ENCODE measurements at regions not wholly inside any gene's neighbourhood (a gene's known extent, or its start where the extent isn't known, plus 50 kb on each side); places are given as distances from the start of the nearest gene placed in this dataset.

DNA sequence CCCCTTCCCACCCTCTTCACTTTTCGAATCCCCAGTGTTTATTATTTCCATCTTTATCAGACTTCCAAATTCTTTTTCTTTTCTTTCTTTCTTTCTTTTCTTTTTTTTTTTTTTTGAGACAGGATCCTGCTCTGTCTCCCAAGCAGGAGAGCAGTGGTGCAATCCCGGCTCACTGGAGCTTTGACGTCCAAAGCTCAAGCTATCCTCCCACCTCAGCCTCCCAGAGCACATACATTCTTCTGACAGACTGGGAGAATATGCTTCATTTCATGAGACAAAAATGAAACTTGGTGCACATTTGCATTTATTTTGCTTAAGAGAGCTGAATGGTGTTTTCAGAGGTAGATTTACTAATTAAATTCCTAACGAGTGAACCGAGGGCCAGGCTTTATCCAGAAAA lies 80.1 kb upstream of the FZD8 start:
- peaks cover 2% of the 10 kb centered on the region for H3K9me3 Mint-ChIP-seq (ENCODE audit: insufficient read depth)
- ATAC-seq (ENCODE audit: low read depth) = no peak
- Histone ChIP-seq H3K4me1 (ENCODE audit: control insufficient read depth in 2 of 2, insufficient read depth in 2 of 2, low read length in 2 of 2) (no peaks in the 10 kb centered on the region), H3K27ac (ENCODE audit: low read length in 2 of 2) (no peak overlapping the region), H3K36me3 (replicated peaks in 1 of 2; ENCODE audit: control extremely low read depth in 1 of 2, control insufficient read depth in 1 of 2, extremely low read depth in 1 of 2, insufficient read depth in 2 of 2, low read length in 1 of 2) (no peaks in the 10 kb centered on the region), H2AFZ (ENCODE audit: insufficient read depth, low read depth, low read length, poor library complexity, severe bottlenecking) (no peak overlapping the region), H3K4me2 (replicated peaks; ENCODE audit: low read depth, low read length, poor library complexity, severe bottlenecking) (no peak overlapping the region), H3K4me3 (ENCODE audit: control extremely low read depth in 1 of 5, extremely low read depth in 1 of 5, insufficient read depth in 1 of 5, low read depth in 2 of 5, low read length in 4 of 5) (no peak overlapping the region), H4K20me1 (ENCODE audit: control insufficient read depth, insufficient read depth, low read length, poor library complexity, severe bottlenecking) (no peaks in the 10 kb centered on the region), H3K9ac (ENCODE audit: low read length) (no peak overlapping the region), H3K27me3 (replicated peaks in 1 of 4; ENCODE audit: control extremely low read depth in 1 of 4, control insufficient read depth in 3 of 4, insufficient read depth in 4 of 4, low read length in 3 of 4) (no peaks in the 10 kb centered on the region), H3K9me3 (ENCODE audit: control extremely low read depth in 1 of 3, control insufficient read depth in 2 of 3, insufficient read depth in 1 of 3, low read length in 2 of 3) (no peaks in the 10 kb centered on the region), H3K79me2 (ENCODE audit: control insufficient read depth, insufficient read depth, low read length) (no peaks in the 10 kb centered on the region)
- no peaks in the 10 kb centered on the region for H3K27me3 Mint-ChIP-seq
- no peak for TF ChIP-seq EZH2 (IDR thresholded peaks at IDR 0.05; ENCODE audit: borderline replicate concordance, insufficient read depth, low read depth, low read length, poor library complexity, severe bottlenecking)
- TF ChIP-seq, protein P1, sequence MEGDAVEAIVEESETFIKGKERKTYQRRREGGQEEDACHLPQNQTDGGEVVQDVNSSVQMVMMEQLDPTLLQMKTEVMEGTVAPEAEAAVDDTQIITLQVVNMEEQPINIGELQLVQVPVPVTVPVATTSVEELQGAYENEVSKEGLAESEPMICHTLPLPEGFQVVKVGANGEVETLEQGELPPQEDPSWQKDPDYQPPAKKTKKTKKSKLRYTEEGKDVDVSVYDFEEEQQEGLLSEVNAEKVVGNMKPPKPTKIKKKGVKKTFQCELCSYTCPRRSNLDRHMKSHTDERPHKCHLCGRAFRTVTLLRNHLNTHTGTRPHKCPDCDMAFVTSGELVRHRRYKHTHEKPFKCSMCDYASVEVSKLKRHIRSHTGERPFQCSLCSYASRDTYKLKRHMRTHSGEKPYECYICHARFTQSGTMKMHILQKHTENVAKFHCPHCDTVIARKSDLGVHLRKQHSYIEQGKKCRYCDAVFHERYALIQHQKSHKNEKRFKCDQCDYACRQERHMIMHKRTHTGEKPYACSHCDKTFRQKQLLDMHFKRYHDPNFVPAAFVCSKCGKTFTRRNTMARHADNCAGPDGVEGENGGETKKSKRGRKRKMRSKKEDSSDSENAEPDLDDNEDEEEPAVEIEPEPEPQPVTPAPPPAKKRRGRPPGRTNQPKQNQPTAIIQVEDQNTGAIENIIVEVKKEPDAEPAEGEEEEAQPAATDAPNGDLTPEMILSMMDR (IDR thresholded peaks at IDR 0.05) = no peak
- ChIA-PET CTCF (no interaction called here), POLR2A (no interaction called here)
- no peak overlapping the region for H3K4me3 Mint-ChIP-seq
- DNase-seq = no peak
- no peaks in the 10 kb centered on the region for H3K4me1 Mint-ChIP-seq
- WGBS (ENCODE audit: insufficient coverage) = 95% methylated on average over 3 of the region's 5 CpGs
- intact Hi-C loops (cut with micrococcal nuclease) = no loop called here
- no peak overlapping the region for H3K27ac Mint-ChIP-seq

GRCh38 chr10:35720366-35720765 lies 78.3 kb upstream of the FZD8 start:
- intact Hi-C loops (cut with micrococcal nuclease) = no loop called here
- DNase-seq = no peak
- no peaks in the 10 kb centered on the region for H3K27me3 Mint-ChIP-seq
- CTCF ChIA-PET = no interaction called here
- H3K79me2 ChIP-seq (ENCODE audit: control insufficient read depth, insufficient read depth, low read length) = no peaks in the 10 kb centered on the region
- H3K4me3 ChIP-seq (ENCODE audit: control extremely low read depth in 1 of 5, extremely low read depth in 1 of 5, insufficient read depth in 1 of 5, low read depth in 2 of 5, low read length in 4 of 5) = no peak overlapping the region
- no peaks in the 10 kb centered on the region for H3K9me3 ChIP-seq (ENCODE audit: control extremely low read depth in 1 of 3, control insufficient read depth in 2 of 3, insufficient read depth in 1 of 3, low read length in 2 of 3)
- no peak overlapping the region for H3K27ac ChIP-seq (ENCODE audit: low read length in 2 of 2)
- no peak overlapping the region for H3K4me3 Mint-ChIP-seq
- POLR2A ChIA-PET = no interaction called here
- no peaks in the 10 kb centered on the region for H3K36me3 ChIP-seq (replicated peaks in 1 of 2; ENCODE audit: control extremely low read depth in 1 of 2, control insufficient read depth in 1 of 2, extremely low read depth in 1 of 2, insufficient read depth in 2 of 2, low read length in 1 of 2)
- no CpG with 5 or more reads among the region's 2 CpGs for WGBS (ENCODE audit: insufficient coverage)
- no peaks in the 10 kb centered on the region for H3K4me1 Mint-ChIP-seq
- no peak for TF ChIP-seq EZH2 (IDR thresholded peaks at IDR 0.05; ENCODE audit: borderline replicate concordance, insufficient read depth, low read depth, low read length, poor library complexity, severe bottlenecking)
- TF ChIP-seq, protein P1 (IDR thresholded peaks at IDR 0.05) = no peak
- no peaks in the 10 kb centered on the region for H4K20me1 ChIP-seq (ENCODE audit: control insufficient read depth, insufficient read depth, low read length, poor library complexity, severe bottlenecking)
- H3K4me2 ChIP-seq (replicated peaks; ENCODE audit: low read depth, low read length, poor library complexity, severe bottlenecking) = no peak overlapping the region
- no peak overlapping the region for H2AFZ ChIP-seq (ENCODE audit: insufficient read depth, low read depth, low read length, poor library complexity, severe bottlenecking)
- no peaks in the 10 kb centered on the region for H3K4me1 ChIP-seq (ENCODE audit: control insufficient read depth in 2 of 2, insufficient read depth in 2 of 2, low read length in 2 of 2)
- H3K9me3 Mint-ChIP-seq (ENCODE audit: insufficient read depth) = no peaks in the 10 kb centered on the region
- no peak for ATAC-seq (ENCODE audit: low read depth)
- no peak overlapping the region for H3K27ac Mint-ChIP-seq
- H3K9ac ChIP-seq (ENCODE audit: low read length) = no peak overlapping the region
- H3K27me3 ChIP-seq (replicated peaks in 1 of 4; ENCODE audit: control extremely low read depth in 1 of 4, control insufficient read depth in 3 of 4, insufficient read depth in 4 of 4, low read length in 3 of 4) = no peaks in the 10 kb centered on the region

Data from B cell (primary cell).